PFSK-1 (cell line): ENCODE measurements at regions not wholly inside any gene's neighbourhood (a gene's known extent, or its start where the extent isn't known, plus 50 kb on each side); places are given as distances from the start of the nearest gene placed in this dataset.

Experiments used
- FOXP2 ChIP-seq: optimal IDR thresholded peaks from 2 replicates; pipeline ENCODE3; 2011; ENCODE audit warnings: borderline replicate concordance, control low read depth, inconsistent platforms; ENCODE audit not compliant: insufficient read depth; ENCODE audit errors: extremely low read length, extremely low read depth
- POLR2AphosphoS5 ChIP-seq: IDR thresholded peaks from 2 replicates; pipeline ENCODE4 v1.6.1; 2012; ENCODE audit warnings: low read depth, mild to moderate bottlenecking, control low read depth, low read length, moderate library complexity
- REST ChIP-seq, 2 experiments: IDR thresholded peaks; 2 replicates each; pipeline versions ENCODE4 v1.6.1 to v1.8.0; 2011 to 2012; ENCODE audit warnings: low read depth in 2 of 2, low read length in 2 of 2, control low read depth in 1 of 2, inconsistent platforms in 1 of 2, mild to moderate bottlenecking in 1 of 2, moderate library complexity in 1 of 2; ENCODE audit not compliant: insufficient read depth in 1 of 2
- SIN3A ChIP-seq: IDR thresholded peaks from 2 replicates; pipeline ENCODE4 v1.6.1; 2012; ENCODE audit warnings: mild to moderate bottlenecking, low read length, moderate library complexity, borderline replicate concordance; ENCODE audit not compliant: insufficient read depth
- TAF1 ChIP-seq: IDR thresholded peaks from 2 replicates; pipeline ENCODE4 v1.6.1; 2012; ENCODE audit warnings: low read length, control low read depth, borderline replicate concordance; ENCODE audit not compliant: insufficient read depth

GRCh38 chr20:21994203-21994602 lies 288.7 kb downstream of the PAX1 start:
- TF ChIP-seq SIN3A, result no peak
- no peak for TF ChIP-seq REST (IDR thresholded peaks at IDR 0.05; ENCODE audit: insufficient read depth in 1 of 2, low read depth in 2 of 2, low read length in 2 of 2)
- no peak for TF ChIP-seq TAF1
- TF ChIP-seq POLR2AphosphoS5, result no peak
- no peak for TF ChIP-seq FOXP2

GRCh38 chr20:21982559-21982958 lies 277.1 kb downstream of the PAX1 start:
- TF ChIP-seq TAF1 (no peak), FOXP2 (no peak), POLR2AphosphoS5 (no peak), SIN3A (no peak), REST (IDR thresholded peaks at IDR 0.05; ENCODE audit: insufficient read depth in 1 of 2, low read depth in 2 of 2, low read length in 2 of 2) (no peak)

GRCh38 chr20:21981597-21982344 lies 276.3 kb downstream of the PAX1 start:
- no peak for TF ChIP-seq POLR2AphosphoS5
- TF ChIP-seq SIN3A, result no peak
- no peak for TF ChIP-seq TAF1
- no peak for TF ChIP-seq REST (IDR thresholded peaks at IDR 0.05; ENCODE audit: insufficient read depth in 1 of 2, low read depth in 2 of 2, low read length in 2 of 2)
- no peak for TF ChIP-seq FOXP2

GRCh38 chr20:21981179-21981578 lies 275.7 kb downstream of the PAX1 start:
- no peak for TF ChIP-seq POLR2AphosphoS5
- TF ChIP-seq SIN3A, result no peak
- TF ChIP-seq REST (IDR thresholded peaks at IDR 0.05; ENCODE audit: insufficient read depth in 1 of 2, low read depth in 2 of 2, low read length in 2 of 2), result no peak
- no peak for TF ChIP-seq FOXP2
- TF ChIP-seq TAF1, result no peak

- TF ChIP-seq TAF1 (no peak), SIN3A (no peak)
These were observed 266.0 kb downstream of the PAX1 start for GRCh38 chr20:21971436-21971835.
